ENCODE measurements at regions not wholly inside any gene's neighbourhood (a gene's known extent, or its start where the extent isn't known, plus 50 kb on each side); places are given as distances from the start of the nearest gene placed in this dataset.

GRCh38 chr21:38014298-38014697 is 98.0 kb upstream of the KCNJ6 start:
- no peaks in the 10 kb centered on the region for H3K9me1 ChIP-seq (ENCODE audit: insufficient read depth, low read length)

More at GRCh38 chr21:38014298-38014697, 98.0 kb upstream of the KCNJ6 start:
- dilution Hi-C loops (cut with HindIII; ENCODE audit: low sequenced_read_pairs, unreplicated experiment) (no loop called here), intact Hi-C loops (cut with micrococcal nuclease) (no loop called here), in situ Hi-C loops (cut with MboI; ENCODE audit: low sequenced_read_pairs) (no loop called here)
- no peak overlapping the region for H3K18ac ChIP-seq (ENCODE audit: low read depth, low read length)
- H3K36me3 ChIP-seq (ENCODE audit: control insufficient read depth, insufficient read depth, low read length) = no peaks in the 10 kb centered on the region
- no peak overlapping the region for H3K4me2 ChIP-seq (ENCODE audit: low read depth, low read length)
- no peak overlapping the region for H4K8ac ChIP-seq (ENCODE audit: low read depth in 2 of 2, low read length in 2 of 2)
- no peak overlapping the region for H3K56ac ChIP-seq (ENCODE audit: extremely low read depth, insufficient read depth, low read length)
- H2BK20ac ChIP-seq (ENCODE audit: low read depth, low read length) = no peak overlapping the region
- ATAC-seq (ENCODE audit: low read depth) (no peak), DNase-seq (no peak)
- H2AFZ ChIP-seq (replicated peaks; ENCODE audit: low read length, poor library complexity) = no peak overlapping the region
- no peak overlapping the region for H2BK5ac ChIP-seq (ENCODE audit: low read depth, low read length, poor library complexity, severe bottlenecking)
- H3K9me3 ChIP-seq (ENCODE audit: control insufficient read depth, insufficient read depth, low read length) = no peaks in the 10 kb centered on the region
- H3K4me1 ChIP-seq (ENCODE audit: control insufficient read depth, insufficient read depth, low read length) = no peaks in the 10 kb centered on the region
- H3K27ac ChIP-seq (ENCODE audit: insufficient read depth, low read length) = no peak overlapping the region
- no peak overlapping the region for H2BK120ac ChIP-seq (ENCODE audit: low read depth, low read length)
- H4K91ac ChIP-seq (ENCODE audit: insufficient read depth, low read depth, low read length) = no peak overlapping the region
- H3K14ac ChIP-seq (replicated peaks; ENCODE audit: low read depth, low read length) = no peak overlapping the region
- no peak overlapping the region for H3K9ac ChIP-seq (ENCODE audit: low read depth, low read length)
- H2BK15ac ChIP-seq (ENCODE audit: low read depth, low read length) = no peak overlapping the region
- H3K4me3 ChIP-seq (ENCODE audit: insufficient read depth, low read depth, low read length) = no peak overlapping the region
- no peaks in the 10 kb centered on the region for H3K79me1 ChIP-seq (ENCODE audit: low read depth in 1 of 2, low read length in 2 of 2)
- H3K23ac ChIP-seq (ENCODE audit: low read depth, low read length) = no peak overlapping the region
- H3K27me3 ChIP-seq (ENCODE audit: control insufficient read depth, insufficient read depth, low read length) = peaks cover 5% of the 10 kb centered on the region
- no peak overlapping the region for H3K4ac ChIP-seq (ENCODE audit: low read depth, low read length)
- no TSS peak for BruUV-seq (replicated peaks)
- POLR2A ChIA-PET (ENCODE audit: unreplicated experiment) = no interaction called here
- no CpG with 5 or more reads among the region's 1 CpG for WGBS, 2 experiments (ENCODE audit: extremely low coverage in 2 of 2, insufficient read length in 1 of 2)
- no peaks in the 10 kb centered on the region for H4K20me1 ChIP-seq (ENCODE audit: insufficient read depth, low read length)
- TF ChIP-seq POLR2A (IDR thresholded peaks at IDR 0.05; ENCODE audit: low read depth, low read length) (no peak), CHD1 (IDR thresholded peaks at IDR 0.05; ENCODE audit: low read depth, low read length) (no peak), CTCF (conservative IDR thresholded peaks at IDR 0.05; ENCODE audit: low read depth, low read length) (no peak), MAZ (IDR thresholded peaks at IDR 0.05; ENCODE audit: borderline replicate concordance, low read depth, low read length) (no peak), USF2 (IDR thresholded peaks at IDR 0.05; ENCODE audit: low read depth, low read length) (no peak), FOS (IDR thresholded peaks at IDR 0.05; ENCODE audit: low read depth, low read length) (no peak), RFX5 (IDR thresholded peaks at IDR 0.05; ENCODE audit: low read depth, low read length) (no peak), RAD21 (IDR thresholded peaks at IDR 0.05; ENCODE audit: low read length) (no peak), SMC3 (IDR thresholded peaks at IDR 0.05; ENCODE audit: low read depth, low read length) (no peak), BHLHE40 (IDR thresholded peaks at IDR 0.05; ENCODE audit: low read depth, low read length) (no peak), MAFK (IDR thresholded peaks at IDR 0.05; ENCODE audit: low read depth, low read length) (no peak), MXI1 (IDR thresholded peaks at IDR 0.05; ENCODE audit: borderline replicate concordance, low read depth, low read length) (no peak), NFE2L2 (IDR thresholded peaks at IDR 0.05; ENCODE audit: low read depth, low read length) (no peak), CEBPB (IDR thresholded peaks at IDR 0.05; ENCODE audit: low read depth, low read length) (no peak), RCOR1 (IDR thresholded peaks at IDR 0.05; ENCODE audit: insufficient replicate concordance, low read length) (no peak), ELK1 (IDR thresholded peaks at IDR 0.05; ENCODE audit: borderline replicate concordance, low read depth, low read length) (no peak)
- no peak overlapping the region for H2AK5ac ChIP-seq (ENCODE audit: low read depth, low read length)
- H4K5ac ChIP-seq (ENCODE audit: low read depth, low read length) = no peak overlapping the region
- CTCF ChIA-PET = no interaction called here
- H2AK9ac ChIP-seq (replicated peaks; ENCODE audit: low read depth, low read length, poor library complexity) = no peak overlapping the region

Measured in IMR-90 (cell line).